ENCODE measurements at regions not wholly inside any gene's neighbourhood (a gene's known extent, or its start where the extent isn't known, plus 50 kb on each side); places are given as distances from the start of the nearest gene placed in this dataset.
A peak's percentile ranks its signal among the peaks of the same experiment; 100 is the strongest.

GRCh38 chr6:80640176-80640575 lies 533.7 kb downstream of the BCKDHB start:
- H3K4me3 Mint-ChIP-seq: no peak overlapping the region
- H3K27me3 Mint-ChIP-seq (ENCODE audit: low read depth): no peaks in the 10 kb centered on the region
- peaks cover 13% of the 10 kb centered on the region for H3K9me3 Mint-ChIP-seq
- ATAC-seq (no peak), DNase-seq (ENCODE audit: low spot score) (no peak)
- no peak overlapping the region for H3K27ac Mint-ChIP-seq
- H3K36me3 Mint-ChIP-seq: peaks cover 13% of the 10 kb centered on the region
- ChIA-PET CTCF (no interaction called here), POLR2A (no interaction called here)
- peaks cover 31% of the 10 kb centered on the region for H3K4me1 Mint-ChIP-seq
- TF ChIP-seq USF2 (CRISPR knock-in tag; IDR thresholded peaks at IDR 0.05): no peak
- no peak for TF ChIP-seq JAZF1 (CRISPR knock-in tag; IDR thresholded peaks at IDR 0.05)
- TF ChIP-seq PRDM15 (CRISPR knock-in tag; IDR thresholded peaks at IDR 0.05): no peak
- TF ChIP-seq ZBTB21 (CRISPR knock-in tag; IDR thresholded peaks at IDR 0.05; ENCODE audit: borderline replicate concordance): no peak
- no peak for TF ChIP-seq ATF2 (CRISPR knock-in tag; IDR thresholded peaks at IDR 0.05; ENCODE audit: borderline replicate concordance, low read depth)
- TF ChIP-seq GABPB1 (CRISPR knock-in tag; IDR thresholded peaks at IDR 0.05): no peak
- no peak for TF ChIP-seq ZNF532 (CRISPR knock-in tag; IDR thresholded peaks at IDR 0.05; ENCODE audit: borderline replicate concordance)
- no peak for TF ChIP-seq ZNF138 (CRISPR knock-in tag; conservative IDR thresholded peaks at IDR 0.05)
- no peak for TF ChIP-seq TCF7 (CRISPR knock-in tag; IDR thresholded peaks at IDR 0.05; ENCODE audit: low read depth)
- no peak for TF ChIP-seq NFYB (CRISPR knock-in tag; conservative IDR thresholded peaks at IDR 0.05; ENCODE audit: low read depth)

- Mint-ChIP-seq H3K36me3 (peaks cover 8% of the 10 kb centered on the region), H3K27me3 (ENCODE audit: low read depth) (no peaks in the 10 kb centered on the region), H3K27ac (peak overlapping the region; percentile 57), H3K9me3 (peaks cover 8% of the 10 kb centered on the region), H3K4me3 (no peak overlapping the region), H3K4me1 (peaks cover 31% of the 10 kb centered on the region)
- ChIA-PET CTCF (no interaction called here), POLR2A (no interaction called here)
- DNase-seq (ENCODE audit: low spot score): no peak
- ATAC-seq: no peak
- TF ChIP-seq OVOL2 (CRISPR knock-in tag; IDR thresholded peaks at IDR 0.05; ENCODE audit: borderline replicate concordance) (no peak), MXD4 (CRISPR knock-in tag; IDR thresholded peaks at IDR 0.05; ENCODE audit: borderline replicate concordance) (no peak), EMX1 (CRISPR knock-in tag; IDR thresholded peaks at IDR 0.05) (no peak), E2F1 (CRISPR knock-in tag; IDR thresholded peaks at IDR 0.05) (no peak)
Measured at GRCh38 chr6:80639181-80639629, 532.7 kb downstream of the BCKDHB start.

Data from WTC11 (cell line).